K562 (cell line): ENCODE measurements at regions not wholly inside any gene's neighbourhood (a gene's known extent, or its start where the extent isn't known, plus 50 kb on each side); places are given as distances from the start of the nearest gene placed in this dataset.

ENCODE experiments used
- ATAC-seq: fragments of 200-7000 bp; cut with Tn5 transposase; 3 replicates; pipeline ENCODE4 v1.9.1; 2020; ENCODE audit warnings: moderate library complexity
- BruUV-seq: library from RNA; stranded (reverse); fragments of 400-500 nt; replicated peaks from 2 replicates; lab custom pipeline; 2021; lab: Mats Ljungman, UMichigan
- CTCF ChIA-PET: fragments of 300-600 bp; formaldehyde crosslinking; extraction: SDS; loops from one replicate; lab custom pipeline; 2021; ENCODE audit warnings: low intra/inter-chr PET ratio; lab: Yijun Ruan, JAX
- POLR2A ChIA-PET: fragments of 300-600, 350-650 bp; sonication (Branson Sonifier 250); formaldehyde crosslinking; extraction: SDS; loops from one replicate; lab custom pipeline; 2021; ENCODE audit warnings: antibody characterized with exemption, inconsistent platforms; lab: Yijun Ruan, JAX
- DNase-seq, 4 experiments: peaks; one replicate each; pipeline versions ENCODE4 v3.0.0 to v3.0.0-alpha.2; 2011 to 2018; ENCODE audit warnings: low spot score in 3 of 4, mixed read lengths in 3 of 4; ENCODE audit errors: extremely low read depth in 1 of 4
- FAIRE-seq: peaks from 2 replicates; lab custom pipeline; 2011; peaks lifted over from hg19 to GRCh38; lab: Jason Lieb, UNC
- H2AFZ ChIP-seq: 2 replicates; pipeline ENCODE4 v1.6.0; 2011; ENCODE audit warnings: low read depth, low read length, control low read depth, inconsistent platforms
- H3K27ac ChIP-seq: fragments of 200-600 bp; 3 replicates; pipeline ENCODE4 v1.8.0; 2011; ENCODE audit warnings: low read depth, mild to moderate bottlenecking, control low read depth, inconsistent platforms, low read length, moderate library complexity, mixed read lengths; ENCODE audit errors: extremely low read depth
- H3K27me3 ChIP-seq, 2 experiments: fragments of 300-600 bp in 1 of 2; 2 replicates in 1 of 2; 3 replicates in 1 of 2; pipeline versions ENCODE4 v1.6.0 to v1.8.0; 2011; ENCODE audit warnings: inconsistent platforms in 2 of 2, low read length in 2 of 2, mild to moderate bottlenecking in 1 of 2, mixed read lengths in 1 of 2, moderate library complexity in 1 of 2; ENCODE audit not compliant: control insufficient read depth in 2 of 2, insufficient read depth in 2 of 2
- H3K36me3 ChIP-seq: fragments of 300-600 bp; 3 replicates; pipeline ENCODE4 v1.8.0; 2011; ENCODE audit warnings: mild to moderate bottlenecking, low read length, inconsistent platforms; ENCODE audit not compliant: control insufficient read depth, insufficient read depth
- H3K4me1 ChIP-seq, 2 experiments: fragments of 200-600 bp in 1 of 2; replicated peaks in 1 of 2; 2 replicates in 1 of 2; 3 replicates in 1 of 2; pipeline versions ENCODE4 v1.5.1 to v1.8.0; 2011; ENCODE audit warnings: inconsistent platforms in 2 of 2, low read length in 2 of 2, mild to moderate bottlenecking in 1 of 2, mixed read lengths in 1 of 2, moderate library complexity in 1 of 2; ENCODE audit not compliant: control insufficient read depth in 2 of 2, insufficient read depth in 2 of 2
- H3K4me2 ChIP-seq: 2 replicates; pipeline ENCODE4 v1.6.1; 2011; ENCODE audit warnings: low read length, control low read depth, inconsistent platforms, mixed read lengths; ENCODE audit not compliant: insufficient read depth
- H3K4me3 ChIP-seq: fragments of 200-600 bp; sonication (generic), shearing (Covaris generic); 2 replicates; pipeline ENCODE4 v1.5.1; 2016; ENCODE audit warnings: control low read depth, inconsistent platforms
- H3K79me2 ChIP-seq: fragments of 200-600 bp; 3 replicates; pipeline ENCODE4 v1.8.0; 2011; ENCODE audit warnings: low read length, inconsistent platforms; ENCODE audit not compliant: control insufficient read depth, insufficient read depth
- H3K9ac ChIP-seq, 2 experiments: 2 replicates each; pipeline versions ENCODE4 v1.6.0 to v1.6.1; 2011; ENCODE audit warnings: low read depth in 2 of 2, low read length in 2 of 2, control low read depth in 1 of 2, inconsistent platforms in 1 of 2, mild to moderate bottlenecking in 1 of 2, mixed read lengths in 1 of 2; ENCODE audit not compliant: insufficient read depth in 1 of 2
- H3K9me1 ChIP-seq: one replicate; pipeline ENCODE4 v1.6.0; 2011; ENCODE audit warnings: inconsistent platforms, mild to moderate bottlenecking, low read length, moderate library complexity; ENCODE audit not compliant: control insufficient read depth, insufficient read depth
- H3K9me3 ChIP-seq: replicated peaks from 2 replicates; pipeline ENCODE4 v1.5.1; 2011; ENCODE audit warnings: low read depth, low read length, inconsistent platforms; ENCODE audit not compliant: control insufficient read depth, insufficient read depth
- H4K20me1 ChIP-seq: replicated peaks from 2 replicates; pipeline ENCODE4 v1.6.1; 2011; ENCODE audit warnings: low read length, inconsistent platforms, mixed read lengths; ENCODE audit not compliant: control insufficient read depth, insufficient read depth
- ADNP ChIP-seq: fragments of 200-800 bp; sonication (Bioruptor generic); IDR thresholded peaks from 2 replicates; pipeline ENCODE4 v1.6.1; 2016; ENCODE audit warnings: missing genetic modification characterization, missing compliant biosample characterization
- C11orf30 ChIP-seq: fragments of 450-650 bp; IDR thresholded peaks from 2 replicates; pipeline ENCODE4 v1.6.1; 2016; ENCODE audit warnings: low read depth, mild to moderate bottlenecking
- CBX3 ChIP-seq, 2 experiments: IDR thresholded peaks; 1 replicate in 1 of 2; 2 replicates in 1 of 2; pipeline ENCODE4 v1.6.1; 2012; ENCODE audit warnings: inconsistent platforms in 2 of 2, low read length in 2 of 2, borderline replicate concordance in 1 of 2, control low read depth in 1 of 2
- ETS1 ChIP-seq: conservative IDR thresholded peaks from 2 replicates; pipeline ENCODE4 v1.6.1; 2011; ENCODE audit warnings: low read depth, mild to moderate bottlenecking, low read length; ENCODE audit not compliant: control insufficient read depth
- JUNB ChIP-seq: fragments of 450-650 bp; formaldehyde crosslinking; conservative IDR thresholded peaks from 2 replicates; pipeline ENCODE4 v1.4.0; 2020; ENCODE audit warnings: mild to moderate bottlenecking
- NCOR1 ChIP-seq: fragments of 450-650 bp; IDR thresholded peaks from 2 replicates; pipeline ENCODE4 v1.6.1; 2016; ENCODE audit warnings: mild to moderate bottlenecking, moderate library complexity
- POLR2B ChIP-seq: fragments of 450-650 bp; IDR thresholded peaks from 2 replicates; pipeline ENCODE4 v1.6.1; 2018; ENCODE audit warnings: low read depth; ENCODE audit not compliant: partially characterized antibody
- SMARCE1 ChIP-seq: fragments of 450-650 bp; IDR thresholded peaks from 2 replicates; pipeline ENCODE4 v1.7.1; 2016; ENCODE audit warnings: mild to moderate bottlenecking
- TSHZ1 ChIP-seq: fragments of 250-450 bp; sonication (Bioruptor Pico); IDR thresholded peaks from 2 replicates; pipeline ENCODE4 v1.4.0; 2020; ENCODE audit warnings: mild to moderate bottlenecking, moderate library complexity
- XRCC4 ChIP-seq: IDR thresholded peaks from one replicate; pipeline ENCODE4 v1.6.1; 2011; ENCODE audit not compliant: insufficient read depth, insufficient read length; ENCODE audit errors: extremely low read depth
- XRCC5 ChIP-seq: fragments of 200-400 bp; formaldehyde crosslinking; IDR thresholded peaks from 2 replicates; pipeline ENCODE4 v1.6.1; 2017; ENCODE audit warnings: low read depth, mild to moderate bottlenecking, low read length
- ZBTB7A ChIP-seq: IDR thresholded peaks from 2 replicates; pipeline ENCODE4 v1.6.1; 2011; ENCODE audit warnings: low read depth, mild to moderate bottlenecking, low read length, moderate library complexity, borderline replicate concordance; ENCODE audit not compliant: control insufficient read depth
- ZBTB8A ChIP-seq: fragments of 450-650 bp; IDR thresholded peaks from 2 replicates; pipeline ENCODE4 v1.6.1; 2018; ENCODE audit warnings: mild to moderate bottlenecking, moderate library complexity; ENCODE audit not compliant: partially characterized antibody
- ZNF445 ChIP-seq: fragments of 250-450 bp; sonication (Bioruptor Pico); IDR thresholded peaks from 2 replicates; pipeline ENCODE4 v1.4.0; 2020; ENCODE audit warnings: low read depth, mild to moderate bottlenecking, moderate library complexity
- ZNF780A ChIP-seq: fragments of 250-450 bp; sonication (Bioruptor Pico); IDR thresholded peaks from 2 replicates; pipeline ENCODE4 v1.5.0; 2021; ENCODE audit warnings: mild to moderate bottlenecking
- ZNF830 ChIP-seq: fragments of 250-450 bp; sonication (Bioruptor Pico); IDR thresholded peaks from 2 replicates; pipeline ENCODE4 v1.5.0; 2021; ENCODE audit warnings: mild to moderate bottlenecking
- in situ Hi-C: fragments of 300-500 bp; cut with MboI; formaldehyde crosslinking; loops from 4 replicates; pipeline ENCODE4 v1.15.0; 2018; ENCODE audit warnings: inconsistent platforms, mixed read lengths
- intact Hi-C: fragments of 100-400 bp; cut with micrococcal nuclease; formaldehyde crosslinking; loops from 2 replicates; pipeline ENCODE4 v1.14.2; 2022

- TF ChIP-seq POLR2B = no peak
- TF ChIP-seq XRCC4 = no peak
- no peak for TF ChIP-seq CBX3 (IDR thresholded peaks at IDR 0.05; ENCODE audit: borderline replicate concordance in 1 of 2, low read length in 2 of 2)
- no peak for TF ChIP-seq SMARCE1
- no peak for TF ChIP-seq ETS1
- TF ChIP-seq ZNF830 (CRISPR knock-in tag) = no peak
- no peak for TF ChIP-seq ZNF445 (CRISPR knock-in tag)
- no peak for TF ChIP-seq ZBTB8A
Observed at GRCh38 chr3:153614140-153614539, 452.1 kb downstream of the RAP2B start (continued).

- no peak for FAIRE-seq
- Histone ChIP-seq H3K79me2 (no peaks in the 10 kb centered on the region), H3K9me1 (no peaks in the 10 kb centered on the region), H3K4me3 (no peak overlapping the region), H3K4me1 (no peaks in the 10 kb centered on the region), H3K36me3 (no peaks in the 10 kb centered on the region), H3K9ac (no peak overlapping the region), H3K27ac (no peak overlapping the region), H3K9me3 (no peaks in the 10 kb centered on the region), H3K27me3 (no peaks in the 10 kb centered on the region; a peak in 1 of 5 replicates), H4K20me1 (no peaks in the 10 kb centered on the region), H2AFZ (no peak overlapping the region), H3K4me2 (no peak overlapping the region)
- BruUV-seq = no TSS peak
- no peak for DNase-seq
- no peak for ATAC-seq
- CTCF ChIA-PET = no interaction called here
- TF ChIP-seq C11orf30 (no peak), JUNB (CRISPR knock-in tag) (no peak), ZBTB7A (no peak), ZNF780A (no peak), ADNP (no peak), TSHZ1 (CRISPR knock-in tag) (no peak), NCOR1 (no peak), XRCC5 (no peak)
- POLR2A ChIA-PET = interaction anchor here (0.6 kb wide), 1 partner anchor 11 kb away, joined by 3 read pairs; no protein-coding TSS in a partner anchor
- in situ Hi-C loops (no loop called here), intact Hi-C loops (no loop called here)
Observed at GRCh38 chr3:153614563-153614962, 452.5 kb downstream of the RAP2B start.
